GM12865 (cell line): ENCODE measurements at regions not wholly inside any gene's neighbourhood (a gene's known extent, or its start where the extent isn't known, plus 50 kb on each side); places are given as distances from the start of the nearest gene placed in this dataset.

ENCODE experiments used
- DNase-seq: peaks from one replicate; pipeline ENCODE4 v3.0.0; 2010; ENCODE audit warnings: low read depth
- H3K4me3 ChIP-seq: 2 replicates; pipeline ENCODE4 v1.5.1; 2011; ENCODE audit warnings: mild to moderate bottlenecking, low read depth, low read length, control low read depth
- TF ChIP-seq, protein P1 (sequence below): IDR thresholded peaks from 2 replicates; pipeline ENCODE4 v1.5.1; 2011; ENCODE audit warnings: low read length, control low read depth, low read depth, inconsistent platforms; ENCODE audit not compliant: insufficient read depth; ENCODE audit errors: missing control alignments

DNA sequence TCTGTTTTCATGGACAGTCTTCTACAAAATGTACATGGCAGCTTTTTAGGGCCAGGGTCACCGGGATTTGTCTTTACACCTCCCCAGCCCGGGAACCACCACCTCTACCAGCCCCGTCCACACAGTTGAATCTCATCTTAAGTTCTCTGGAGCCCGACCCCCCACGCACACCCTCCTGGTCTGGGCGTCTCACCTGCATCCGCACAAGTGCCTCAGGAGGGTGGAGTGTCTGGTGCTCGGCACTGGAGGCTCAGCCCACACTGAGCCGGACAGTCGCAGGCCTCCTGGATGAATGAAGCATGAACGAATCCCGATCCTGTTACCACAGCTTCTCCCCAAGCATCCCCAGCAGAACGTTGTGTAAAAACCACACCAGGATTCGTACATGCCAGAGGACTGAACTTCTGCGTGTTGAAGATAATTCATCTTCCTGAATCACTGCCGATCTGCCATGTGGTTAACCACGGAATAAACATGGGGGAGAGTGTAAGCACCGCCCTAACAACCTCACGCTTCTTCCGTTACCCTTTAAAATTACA lies 162.0 kb downstream of the RTP5 start:
- no peak for DNase-seq
- TF ChIP-seq, protein P1, sequence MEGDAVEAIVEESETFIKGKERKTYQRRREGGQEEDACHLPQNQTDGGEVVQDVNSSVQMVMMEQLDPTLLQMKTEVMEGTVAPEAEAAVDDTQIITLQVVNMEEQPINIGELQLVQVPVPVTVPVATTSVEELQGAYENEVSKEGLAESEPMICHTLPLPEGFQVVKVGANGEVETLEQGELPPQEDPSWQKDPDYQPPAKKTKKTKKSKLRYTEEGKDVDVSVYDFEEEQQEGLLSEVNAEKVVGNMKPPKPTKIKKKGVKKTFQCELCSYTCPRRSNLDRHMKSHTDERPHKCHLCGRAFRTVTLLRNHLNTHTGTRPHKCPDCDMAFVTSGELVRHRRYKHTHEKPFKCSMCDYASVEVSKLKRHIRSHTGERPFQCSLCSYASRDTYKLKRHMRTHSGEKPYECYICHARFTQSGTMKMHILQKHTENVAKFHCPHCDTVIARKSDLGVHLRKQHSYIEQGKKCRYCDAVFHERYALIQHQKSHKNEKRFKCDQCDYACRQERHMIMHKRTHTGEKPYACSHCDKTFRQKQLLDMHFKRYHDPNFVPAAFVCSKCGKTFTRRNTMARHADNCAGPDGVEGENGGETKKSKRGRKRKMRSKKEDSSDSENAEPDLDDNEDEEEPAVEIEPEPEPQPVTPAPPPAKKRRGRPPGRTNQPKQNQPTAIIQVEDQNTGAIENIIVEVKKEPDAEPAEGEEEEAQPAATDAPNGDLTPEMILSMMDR, result no peak
- H3K4me3 ChIP-seq, result no peak overlapping the region

DNA sequence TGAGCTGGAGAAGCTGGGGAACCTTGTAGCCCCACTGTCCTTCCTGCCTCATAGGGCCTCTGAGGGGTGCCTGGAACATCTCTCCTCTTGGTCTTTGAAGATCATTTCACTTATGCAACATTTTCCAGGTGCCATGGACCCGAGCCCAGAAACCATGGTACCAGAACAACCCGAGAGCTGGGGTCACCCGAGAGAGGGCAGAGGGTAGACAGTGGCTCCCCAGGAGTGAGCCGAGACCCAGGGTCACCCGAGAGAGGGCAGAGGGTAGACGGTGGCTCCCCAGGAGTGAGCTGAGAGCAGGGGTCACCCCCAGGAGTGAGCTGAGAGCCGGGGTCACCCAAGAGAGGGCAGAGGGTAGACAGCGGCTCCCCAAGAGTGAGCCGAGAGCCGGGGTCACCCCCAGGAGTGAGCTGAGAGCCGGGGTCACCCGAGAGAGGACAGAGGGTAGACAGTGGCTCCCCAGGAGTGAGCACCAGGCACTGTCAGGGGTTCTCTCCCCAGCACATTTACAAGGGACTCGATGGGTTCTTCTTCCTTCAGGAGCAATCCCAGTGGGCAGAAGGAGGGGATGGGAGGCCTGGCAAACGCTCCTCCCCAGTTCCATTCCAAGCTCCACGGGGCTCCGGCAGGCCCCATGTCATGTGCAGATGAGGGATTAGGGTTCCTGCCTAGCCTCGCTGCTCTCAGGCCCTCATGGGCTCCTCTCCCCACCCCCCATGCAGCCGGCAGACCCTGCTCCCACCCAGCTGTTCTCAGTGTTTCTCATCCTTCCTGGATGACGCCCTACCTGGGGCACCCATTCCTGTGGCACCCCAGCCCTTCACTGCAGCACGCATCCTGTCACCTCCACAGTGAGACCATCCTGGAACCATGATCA lies 163.5 kb downstream of the RTP5 start:
- no peak overlapping the region for H3K4me3 ChIP-seq
- DNase-seq, result no peak
- TF ChIP-seq, protein P1, result no peak

DNA sequence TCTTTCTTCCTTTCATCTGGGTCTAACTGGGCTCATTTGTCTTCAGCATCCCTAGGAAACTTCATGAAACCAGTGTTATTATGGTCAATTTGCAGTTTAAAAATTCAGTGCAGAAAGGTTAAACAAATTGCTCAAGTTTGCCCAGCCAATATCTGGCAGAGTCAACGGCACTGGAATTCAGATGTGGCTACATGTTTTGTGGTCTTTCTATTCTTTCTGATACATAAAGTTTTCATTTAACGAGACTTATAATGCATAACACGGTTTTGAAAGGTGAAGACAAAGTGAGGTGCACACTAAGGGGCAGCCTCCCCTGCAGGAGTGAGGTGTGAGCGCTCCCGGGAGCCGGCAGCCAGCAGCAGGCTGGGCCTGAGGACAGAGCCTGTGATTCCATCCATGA lies 164.6 kb downstream of the RTP5 start:
- H3K4me3 ChIP-seq, result no peak overlapping the region
- no peak for DNase-seq
- TF ChIP-seq, protein P1, result no peak

DNA sequence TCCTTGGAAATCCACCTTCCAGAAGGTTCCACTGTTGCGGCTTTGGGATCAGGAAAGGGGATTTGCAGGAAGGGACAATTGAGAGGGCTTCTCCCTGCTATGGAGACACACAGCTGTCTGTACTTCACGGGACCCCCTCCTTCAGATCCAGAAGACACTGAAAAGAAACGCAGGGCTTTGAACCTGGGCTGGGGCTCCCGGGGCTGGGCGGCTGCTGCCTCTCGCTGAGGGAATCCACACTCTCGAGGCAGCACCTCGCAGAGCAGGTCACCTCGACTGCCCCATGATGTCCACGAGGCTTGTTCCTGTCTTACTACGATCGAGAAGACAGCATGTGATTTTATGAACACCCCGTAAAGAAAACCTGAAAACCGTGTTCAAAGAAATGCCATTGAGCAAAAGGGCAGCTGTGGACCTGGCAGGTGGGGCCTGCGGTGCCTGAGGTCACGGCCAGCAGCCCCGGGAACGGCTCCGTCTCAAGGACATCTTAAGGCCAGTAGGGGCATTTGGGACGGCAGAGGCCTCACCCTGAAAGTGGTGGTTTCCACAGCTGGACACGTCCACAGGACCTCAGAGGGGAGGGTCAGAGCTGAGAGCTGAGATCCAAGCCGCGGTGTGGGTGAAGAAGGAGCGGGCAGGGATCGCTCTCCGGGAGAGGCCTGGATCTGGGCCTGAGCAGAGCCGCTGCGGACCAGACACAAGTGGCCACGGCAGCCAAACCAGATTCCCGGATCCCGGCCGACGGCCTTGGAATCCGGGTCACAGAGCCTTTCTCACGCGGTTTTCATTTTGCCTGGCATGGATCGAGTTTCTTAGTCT lies 165.7 kb downstream of the RTP5 start:
- H3K4me3 ChIP-seq, result no peak overlapping the region
- DNase-seq, result no peak
- TF ChIP-seq, protein P1, result no peak

DNA sequence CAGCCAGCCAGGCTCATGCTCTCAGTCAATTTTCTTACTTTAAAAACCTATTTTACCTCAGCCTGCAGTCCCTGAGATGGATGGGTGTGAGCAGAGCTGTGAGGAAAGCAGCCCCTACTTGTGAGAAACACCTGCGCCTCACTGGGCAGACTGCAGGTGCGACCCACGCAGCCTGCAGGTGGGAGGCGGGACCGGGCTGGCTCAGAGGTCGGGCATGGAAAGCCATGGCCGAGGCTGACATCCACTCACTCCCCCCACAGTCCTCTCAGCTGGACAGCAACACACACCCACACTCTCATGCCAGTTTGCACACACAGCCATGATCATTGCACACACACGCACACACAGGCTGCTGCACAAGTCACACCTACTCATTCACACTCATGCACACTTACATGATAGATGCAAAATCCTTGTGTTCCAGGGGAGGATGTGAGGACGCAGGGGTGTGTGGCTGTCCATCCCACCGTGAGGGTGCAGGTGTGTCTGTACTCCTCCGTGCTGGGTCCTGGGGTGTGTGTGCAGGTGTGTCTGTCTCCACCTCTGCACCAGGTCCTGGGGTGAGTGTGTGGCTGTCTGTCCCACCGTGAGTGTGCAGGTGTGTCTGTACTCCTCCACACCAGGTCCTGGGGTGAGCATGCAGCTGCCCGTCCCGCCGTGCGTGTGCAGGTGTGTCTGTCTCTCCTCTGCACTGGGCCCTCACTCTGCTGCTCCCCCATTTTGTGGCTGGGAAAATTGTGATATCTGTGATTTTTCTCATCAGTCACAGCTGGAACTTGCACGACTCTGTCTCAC lies 166.5 kb downstream of the RTP5 start:
- no peak overlapping the region for H3K4me3 ChIP-seq
- DNase-seq, result no peak
- TF ChIP-seq, protein P1, result no peak

DNA sequence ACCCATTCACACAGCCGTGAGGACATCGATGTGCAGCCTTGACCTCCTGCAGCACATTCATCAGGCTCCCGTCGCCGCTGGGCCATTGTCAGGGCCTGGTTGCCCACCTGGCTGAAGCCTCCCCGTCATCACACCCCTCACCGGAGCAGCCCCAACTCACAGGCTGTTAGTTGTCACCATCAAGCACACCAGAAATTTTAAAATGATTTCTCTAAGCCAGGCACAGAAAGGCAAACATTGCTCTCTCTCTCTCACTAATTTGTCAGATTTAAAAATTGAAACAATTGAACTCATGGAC lies 167.1 kb downstream of the RTP5 start:
- no peak overlapping the region for H3K4me3 ChIP-seq
- DNase-seq, result no peak
- TF ChIP-seq, protein P1, result no peak
